GM19438 (cell line): ENCODE measurements at regions not wholly inside any gene's neighbourhood (a gene's known extent, or its start where the extent isn't known, plus 50 kb on each side); places are given as distances from the start of the nearest gene placed in this dataset.
"Not testable (repeated sequence)": the region's sequence is repeated elsewhere in the genome, so short reads cannot be mapped to it uniquely, and the experiment has no call there.

Source experiments
- ATAC-seq: cut with Tn5 transposase; IDR thresholded peaks from one replicate; pipeline ENCODE4 v1.9.1; 2021; ENCODE audit warnings: low read depth; ENCODE audit not compliant: unreplicated experiment

- ATAC-seq = no peak
These were observed 493.4 kb upstream of the FSIP2 start for GRCh38 chr2:185245216-185245615.

GRCh38 chr2:185245806-185246205, 492.8 kb upstream of the FSIP2 start:
- ATAC-seq = no peak

- no peak for ATAC-seq
These were observed 491.9 kb upstream of the FSIP2 start for GRCh38 chr2:185246717-185247116.

DNA sequence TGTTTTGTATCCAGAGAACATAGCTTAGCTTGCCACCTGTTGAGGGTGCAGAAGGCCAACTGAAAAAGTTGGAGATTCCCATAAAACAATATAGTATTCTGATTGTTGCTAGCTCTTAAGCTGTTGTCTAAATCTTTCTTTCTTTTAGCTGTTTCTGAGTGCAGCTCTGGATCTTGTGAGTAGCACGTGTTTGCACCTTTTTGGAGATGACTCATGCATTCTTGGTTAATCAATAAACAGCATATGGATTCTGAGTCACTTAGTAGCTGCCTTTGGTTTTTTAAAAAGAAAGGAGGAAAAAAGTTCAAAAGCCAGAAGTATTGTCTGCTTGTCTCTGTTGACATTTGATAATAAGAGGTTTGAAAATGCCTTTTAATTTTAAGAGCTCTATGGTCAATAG, 483.0 kb upstream of the FSIP2 start:
- ATAC-seq = no peak

- ATAC-seq = no peak
These were observed 472.9 kb upstream of the FSIP2 start for GRCh38 chr2:185265747-185266146.

GRCh38 chr2:185268651-185269050, 470.0 kb upstream of the FSIP2 start:
- no peak for ATAC-seq

- no peak for ATAC-seq
These were observed 463.7 kb upstream of the FSIP2 start for GRCh38 chr2:185274718-185275484.

DNA sequence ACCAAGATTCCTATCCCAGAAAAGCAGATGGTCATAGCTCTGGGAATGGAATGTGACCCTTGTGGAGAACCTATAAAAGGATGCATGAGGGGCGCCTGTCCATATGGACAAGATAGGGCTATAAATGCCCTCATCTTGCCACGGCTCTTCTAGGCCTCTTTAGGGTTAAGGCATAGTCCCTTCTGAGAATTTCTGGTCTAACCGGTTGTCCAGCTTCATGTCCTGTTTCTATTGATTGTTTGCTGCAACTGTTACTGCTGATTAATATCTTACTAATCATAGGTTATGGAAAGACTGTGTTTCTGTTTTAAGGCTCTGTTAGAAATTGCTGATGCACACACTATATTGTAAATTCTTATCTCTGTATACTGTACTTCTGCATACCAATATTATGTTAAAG, 462.6 kb upstream of the FSIP2 start:
- ATAC-seq = not testable (repeated sequence)

GRCh38 chr2:185278761-185279160, 459.8 kb upstream of the FSIP2 start:
- no peak for ATAC-seq

- no peak for ATAC-seq
These were observed 458.6 kb upstream of the FSIP2 start for GRCh38 chr2:185279999-185280398.

GRCh38 chr2:185284696-185285095, 453.9 kb upstream of the FSIP2 start:
- ATAC-seq = no peak

DNA sequence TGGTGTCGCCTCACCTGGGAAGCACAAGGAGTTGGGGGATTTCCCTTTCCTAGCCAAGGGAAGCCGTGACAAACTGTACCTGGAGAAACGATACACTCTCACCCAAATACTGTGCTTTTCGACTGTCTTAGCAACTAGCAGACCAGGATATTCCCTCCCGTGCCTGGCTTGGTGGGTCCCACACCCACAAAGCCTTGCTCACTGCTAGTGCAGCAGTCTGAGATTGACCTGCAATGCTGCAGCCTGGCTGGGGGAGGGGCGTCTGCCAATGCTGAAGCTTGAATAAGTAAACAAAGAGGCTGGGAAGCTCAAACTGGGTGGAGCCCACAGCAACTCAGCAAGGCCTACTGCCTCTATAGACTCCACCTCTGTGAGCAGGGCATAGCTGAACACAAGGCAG, 448.6 kb upstream of the FSIP2 start:
- not testable (repeated sequence) for ATAC-seq

DNA sequence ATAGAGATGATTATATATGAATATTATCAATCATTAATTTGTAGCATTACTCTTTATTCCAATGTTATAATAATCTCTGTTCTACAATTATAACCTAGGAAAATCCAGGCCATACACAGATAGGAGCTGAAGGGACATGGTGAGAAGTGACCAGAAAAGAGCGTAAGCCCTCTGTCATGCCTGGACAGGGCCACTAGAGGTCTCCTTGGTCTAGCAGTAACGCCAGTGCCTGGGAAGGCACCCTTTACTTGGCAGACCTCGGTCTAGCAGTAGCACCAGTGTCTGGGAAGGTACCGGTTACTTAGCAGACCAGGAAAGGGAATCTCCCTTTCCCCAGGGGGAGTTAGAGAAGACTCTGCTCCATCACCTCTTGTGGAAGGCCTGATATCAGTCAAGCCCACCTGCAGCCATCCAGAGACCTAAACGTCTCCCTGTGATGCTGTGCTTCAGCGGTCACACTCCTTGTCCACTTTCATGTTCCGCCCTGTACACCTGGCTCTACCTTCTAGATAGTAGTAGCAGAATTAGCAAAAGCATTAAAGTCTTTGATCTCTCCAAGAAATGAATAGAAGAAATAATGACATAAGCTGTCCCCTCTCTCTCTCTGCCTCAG, 447.5 kb upstream of the FSIP2 start:
- ATAC-seq = no peak

DNA sequence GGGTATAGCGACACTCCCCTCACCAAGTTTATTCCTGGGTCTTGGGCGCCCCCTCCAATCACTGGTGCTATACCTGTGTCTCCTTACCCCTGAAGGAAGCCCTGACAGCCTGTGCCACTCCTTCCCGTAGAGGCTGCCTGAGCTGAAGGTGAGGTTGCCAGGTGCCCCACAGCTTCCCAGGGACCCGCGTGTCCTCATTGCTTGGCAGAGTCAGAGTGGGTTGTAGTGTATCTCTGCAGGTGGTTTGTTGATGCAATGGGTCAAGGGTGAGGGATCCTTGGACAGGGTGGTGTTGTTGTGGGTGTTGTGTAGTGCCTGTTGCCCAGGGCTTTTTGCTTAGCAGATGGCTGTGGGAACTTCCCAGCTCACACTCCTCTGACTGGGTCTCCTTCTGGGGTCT, 438.7 kb upstream of the FSIP2 start:
- no peak for ATAC-seq

DNA sequence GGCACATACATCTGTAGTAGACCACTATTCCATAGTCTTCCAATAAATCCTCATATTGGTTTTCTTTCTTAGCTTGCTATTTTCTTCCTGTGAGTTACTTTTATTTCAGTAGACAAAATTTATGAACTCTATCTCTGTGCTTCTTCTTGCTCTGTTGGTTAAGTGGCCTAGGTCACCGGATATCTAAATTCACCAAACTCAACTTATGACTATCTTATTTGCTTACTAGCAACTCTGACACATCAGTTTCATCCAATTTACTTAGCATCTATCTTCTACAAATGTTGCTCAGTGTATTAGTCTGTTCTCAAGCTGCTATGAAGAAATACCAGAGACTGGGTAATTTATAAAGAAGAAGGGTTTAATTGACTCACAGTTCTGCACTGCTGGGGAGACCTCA, 432.5 kb upstream of the FSIP2 start:
- ATAC-seq = no peak

- ATAC-seq = no peak
These were observed 422.2 kb upstream of the FSIP2 start for GRCh38 chr2:185316383-185316782.

DNA sequence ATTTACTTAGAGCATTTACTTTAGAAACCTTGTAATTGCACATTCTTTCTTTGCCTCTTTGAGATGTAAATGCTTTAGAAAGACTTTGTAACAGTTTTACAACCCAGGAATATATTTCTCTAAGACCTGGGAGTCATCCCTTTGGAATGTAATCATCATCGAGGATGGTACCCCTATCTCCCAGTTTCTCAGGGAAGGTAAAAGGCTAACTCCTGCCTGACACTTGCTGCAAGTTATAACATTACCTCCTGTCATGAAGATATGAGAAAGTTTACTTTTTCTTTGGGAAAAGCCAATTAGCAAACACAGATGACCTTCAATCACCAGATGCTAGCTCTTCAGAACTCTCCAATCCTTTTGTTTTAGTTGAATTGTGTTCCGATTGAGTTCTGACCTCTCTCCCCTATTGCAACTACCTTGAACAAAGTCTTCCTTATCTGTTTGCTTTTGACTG, 420.3 kb upstream of the FSIP2 start:
- no peak for ATAC-seq

- no peak for ATAC-seq
These were observed 402.7 kb upstream of the FSIP2 start for GRCh38 chr2:185335879-185336278.

- ATAC-seq = no peak
These were observed 401.6 kb upstream of the FSIP2 start for GRCh38 chr2:185337033-185337432.

DNA sequence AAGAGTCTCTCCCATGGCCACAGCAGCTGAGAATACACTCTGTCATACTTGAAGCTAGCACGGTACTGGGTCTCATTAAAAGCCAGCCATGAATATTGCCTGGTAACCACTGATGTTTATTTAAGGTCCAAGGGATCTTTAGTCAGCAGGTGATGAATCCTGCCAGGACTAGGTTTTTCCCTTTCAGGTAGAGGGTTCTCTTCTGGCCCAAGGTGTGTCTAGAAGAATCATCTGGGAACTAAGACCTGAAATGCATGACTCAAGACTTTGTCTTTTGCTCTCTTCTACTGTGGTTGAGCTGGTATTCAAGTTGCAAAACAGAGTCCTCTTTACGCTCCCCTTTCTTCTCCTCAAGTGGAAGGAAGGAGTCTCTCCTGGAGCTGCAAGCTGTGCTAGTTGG, 400.5 kb upstream of the FSIP2 start:
- ATAC-seq = no peak

DNA sequence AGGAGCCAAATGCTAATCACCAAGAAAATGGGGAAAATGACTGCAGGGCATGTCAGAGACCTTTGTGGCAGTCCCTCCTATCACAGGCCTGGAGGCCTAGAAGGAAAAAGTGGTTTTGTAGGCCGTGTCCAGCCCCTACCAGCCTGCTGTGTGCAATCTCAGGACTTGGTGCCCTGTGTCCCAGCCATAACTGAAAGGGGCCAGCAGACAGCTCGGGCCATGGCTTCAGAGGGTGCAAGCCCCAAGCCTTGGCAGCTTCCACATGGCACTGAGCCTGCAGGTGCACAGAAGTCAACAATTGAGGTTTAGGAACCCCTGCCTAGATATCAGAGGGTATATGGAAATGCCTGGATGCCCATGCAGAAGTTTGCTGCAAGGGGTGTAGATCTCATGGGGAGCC, 391.2 kb upstream of the FSIP2 start:
- ATAC-seq = no peak

DNA sequence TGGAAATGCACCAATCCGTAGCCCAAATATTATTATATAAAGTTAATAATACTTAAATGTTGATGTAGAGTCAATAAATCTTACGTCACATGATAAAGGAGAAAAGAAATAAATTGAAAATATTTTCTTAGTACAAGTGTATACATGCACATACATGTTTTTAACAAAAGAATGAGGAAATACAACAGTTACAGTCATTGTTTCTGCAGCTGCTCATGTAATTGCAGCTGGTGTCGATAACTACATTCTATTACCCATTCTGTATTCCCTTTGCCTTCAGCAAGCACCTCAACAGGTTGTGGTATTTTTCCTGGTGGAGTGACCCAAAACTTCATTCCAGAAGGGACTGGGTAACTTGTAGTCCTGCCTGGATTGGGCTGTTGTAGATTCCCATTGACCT, 377.8 kb upstream of the FSIP2 start:
- ATAC-seq = no peak
